WTC11 (cell line): ENCODE measurements at regions not wholly inside any gene's neighbourhood (a gene's known extent, or its start where the extent isn't known, plus 50 kb on each side); places are given as distances from the start of the nearest gene placed in this dataset.

Experiments used
- ATAC-seq: fragments of 200-7000 bp; cut with Tn5 transposase; 2 replicates; pipeline ENCODE4 v1.10.0; 2021; ENCODE audit warnings: mild to moderate bottlenecking, moderate library complexity
- CTCF ChIA-PET: fragments of 300-600 bp; sonication (Branson Sonifier 250); formaldehyde crosslinking; loops from one replicate; lab custom pipeline; 2021; ENCODE audit warnings: antibody characterized with exemption; lab: Charles Lee
- POLR2A ChIA-PET: fragments of 350-600 bp; sonication (Branson Sonifier 250); formaldehyde crosslinking; loops from one replicate; lab custom pipeline; 2021; ENCODE audit warnings: antibody characterized with exemption; lab: Charles Lee
- DNase-seq: peaks from one replicate; pipeline ENCODE4 v3.0.0; 2021; ENCODE audit warnings: low spot score
- H3K27ac Mint-ChIP-seq: 2 replicates; pipeline ENCODE4 v1.8.0; 2021; ENCODE audit warnings: mixed read lengths
- H3K27me3 Mint-ChIP-seq: 2 replicates; pipeline ENCODE4 v1.8.0; 2021; ENCODE audit warnings: low read depth, mild to moderate bottlenecking, moderate library complexity, mixed read lengths
- H3K36me3 Mint-ChIP-seq: 2 replicates; pipeline ENCODE4 v1.8.0; 2021; ENCODE audit warnings: mixed read lengths
- H3K4me1 Mint-ChIP-seq: 2 replicates; pipeline ENCODE4 v1.8.0; 2022; ENCODE audit warnings: mixed read lengths
- H3K4me3 Mint-ChIP-seq: 2 replicates; pipeline ENCODE4 v1.8.0; 2021; ENCODE audit warnings: mild to moderate bottlenecking, moderate library complexity, mixed read lengths
- H3K9me3 Mint-ChIP-seq: 2 replicates; pipeline ENCODE4 v1.8.0; 2021; ENCODE audit warnings: mixed read lengths
- ARID4B ChIP-seq: sonication (generic); formaldehyde crosslinking; IDR thresholded peaks from 2 replicates; pipeline ENCODE4 v1.8.0; 2023; ENCODE audit warnings: missing genetic modification reagents, mild to moderate bottlenecking, borderline replicate concordance
- ESRRA ChIP-seq: sonication (generic); formaldehyde crosslinking; IDR thresholded peaks from 2 replicates; pipeline ENCODE4 v1.8.1; 2022; ENCODE audit warnings: mild to moderate bottlenecking, missing genetic modification reagents, borderline replicate concordance
- FOXJ3 ChIP-seq: sonication (generic); formaldehyde crosslinking; IDR thresholded peaks from 2 replicates; pipeline ENCODE4 v1.9.0; 2021; ENCODE audit warnings: missing genetic modification reagents, mild to moderate bottlenecking, borderline replicate concordance
- FOXK1 ChIP-seq: sonication (generic); formaldehyde crosslinking; IDR thresholded peaks from 2 replicates; pipeline ENCODE4 v1.8.0; 2022; ENCODE audit warnings: mild to moderate bottlenecking, moderate library complexity, missing genetic modification reagents
- FOXP1 ChIP-seq: sonication (generic); formaldehyde crosslinking; IDR thresholded peaks from 2 replicates; pipeline ENCODE4 v1.8.0; 2022; ENCODE audit warnings: missing genetic modification reagents, mild to moderate bottlenecking, moderate library complexity, borderline replicate concordance
- GRHL2 ChIP-seq: fragments of 250-450 bp; sonication (Bioruptor Pico); IDR thresholded peaks from 2 replicates; pipeline ENCODE4 v1.8.0; 2022; ENCODE audit warnings: mild to moderate bottlenecking, moderate library complexity; ENCODE audit not compliant: insufficient replicate concordance, severe bottlenecking
- IRF2 ChIP-seq: sonication (generic); formaldehyde crosslinking; IDR thresholded peaks from 2 replicates; pipeline ENCODE4 v1.8.0; 2022; ENCODE audit warnings: low read depth, missing genetic modification reagents, borderline replicate concordance
- NR3C1 ChIP-seq: sonication (generic); formaldehyde crosslinking; conservative IDR thresholded peaks from 2 replicates; pipeline ENCODE4 v1.8.1; 2023; ENCODE audit warnings: low read depth, mild to moderate bottlenecking, missing genetic modification reagents
- ZBTB43 ChIP-seq: sonication (generic); formaldehyde crosslinking; IDR thresholded peaks from 2 replicates; pipeline ENCODE4 v1.8.1; 2023; ENCODE audit warnings: mild to moderate bottlenecking, missing genetic modification reagents
- ZNF263 ChIP-seq: sonication (generic); formaldehyde crosslinking; IDR thresholded peaks from 2 replicates; pipeline ENCODE4 v1.8.1; 2022; ENCODE audit warnings: low read depth, mild to moderate bottlenecking, moderate library complexity, missing genetic modification reagents
- ZNF532 ChIP-seq: fragments of 250-450 bp; sonication (Bioruptor Pico); IDR thresholded peaks from 2 replicates; pipeline ENCODE4 v1.9.0; 2021; ENCODE audit warnings: mild to moderate bottlenecking, borderline replicate concordance
- TF ChIP-seq, protein P1 (sequence below): sonication (generic); formaldehyde crosslinking; IDR thresholded peaks from 2 replicates; pipeline ENCODE4 v1.8.1; 2023; ENCODE audit warnings: mild to moderate bottlenecking, missing genetic modification reagents, borderline replicate concordance
- TF ChIP-seq, protein P2 (sequence below): sonication (generic); formaldehyde crosslinking; IDR thresholded peaks from 2 replicates; pipeline ENCODE4 v1.8.0; 2023; ENCODE audit warnings: mild to moderate bottlenecking, missing genetic modification reagents
- TF ChIP-seq, protein P3 (sequence below): fragments of 250-450 bp; sonication (Bioruptor Pico); conservative IDR thresholded peaks from 2 replicates; pipeline ENCODE4 v1.9.0; 2021; ENCODE audit warnings: mild to moderate bottlenecking
- TF ChIP-seq, protein P4 (sequence below): sonication (generic); formaldehyde crosslinking; IDR thresholded peaks from 2 replicates; pipeline ENCODE4 v1.8.0; 2022; ENCODE audit warnings: mild to moderate bottlenecking, missing genetic modification reagents
- TF ChIP-seq, protein P5 (sequence below): fragments of 250-450 bp; sonication (Bioruptor Pico); IDR thresholded peaks from 2 replicates; pipeline ENCODE4 v1.9.0; 2021; ENCODE audit warnings: moderate library complexity, mild to moderate bottlenecking, inconsistent platforms, borderline replicate concordance

GRCh38 chr4:181770971-181771370 lies 472.2 kb upstream of the TENM3 start:
- Mint-ChIP-seq H3K36me3 (peaks cover 6% of the 10 kb centered on the region; the same call in 1 of the 2 replicates), H3K4me3 (no peak overlapping the region), H3K9me3 (peaks cover 16% of the 10 kb centered on the region), H3K27ac (no peak overlapping the region), H3K27me3 (no peaks in the 10 kb centered on the region), H3K4me1 (peaks cover 5% of the 10 kb centered on the region; the same call in 1 of the 2 replicates)
- POLR2A ChIA-PET, result no interaction called here
- CTCF ChIA-PET, result no interaction called here
- ATAC-seq (no peak), DNase-seq (no peak)
- TF ChIP-seq FOXJ3 (CRISPR knock-in tag) (no peak), FOXK1 (CRISPR knock-in tag) (no peak), IRF2 (no peak), ARID4B (no peak), ESRRA (CRISPR knock-in tag) (no peak), ZNF263 (CRISPR knock-in tag) (no peak), FOXP1 (no peak), ZNF532 (CRISPR knock-in tag) (no peak), ZBTB43 (CRISPR knock-in tag) (no peak), NR3C1 (CRISPR knock-in tag) (no peak), GRHL2 (CRISPR knock-in tag) (no peak)
- TF ChIP-seq, protein P1, sequence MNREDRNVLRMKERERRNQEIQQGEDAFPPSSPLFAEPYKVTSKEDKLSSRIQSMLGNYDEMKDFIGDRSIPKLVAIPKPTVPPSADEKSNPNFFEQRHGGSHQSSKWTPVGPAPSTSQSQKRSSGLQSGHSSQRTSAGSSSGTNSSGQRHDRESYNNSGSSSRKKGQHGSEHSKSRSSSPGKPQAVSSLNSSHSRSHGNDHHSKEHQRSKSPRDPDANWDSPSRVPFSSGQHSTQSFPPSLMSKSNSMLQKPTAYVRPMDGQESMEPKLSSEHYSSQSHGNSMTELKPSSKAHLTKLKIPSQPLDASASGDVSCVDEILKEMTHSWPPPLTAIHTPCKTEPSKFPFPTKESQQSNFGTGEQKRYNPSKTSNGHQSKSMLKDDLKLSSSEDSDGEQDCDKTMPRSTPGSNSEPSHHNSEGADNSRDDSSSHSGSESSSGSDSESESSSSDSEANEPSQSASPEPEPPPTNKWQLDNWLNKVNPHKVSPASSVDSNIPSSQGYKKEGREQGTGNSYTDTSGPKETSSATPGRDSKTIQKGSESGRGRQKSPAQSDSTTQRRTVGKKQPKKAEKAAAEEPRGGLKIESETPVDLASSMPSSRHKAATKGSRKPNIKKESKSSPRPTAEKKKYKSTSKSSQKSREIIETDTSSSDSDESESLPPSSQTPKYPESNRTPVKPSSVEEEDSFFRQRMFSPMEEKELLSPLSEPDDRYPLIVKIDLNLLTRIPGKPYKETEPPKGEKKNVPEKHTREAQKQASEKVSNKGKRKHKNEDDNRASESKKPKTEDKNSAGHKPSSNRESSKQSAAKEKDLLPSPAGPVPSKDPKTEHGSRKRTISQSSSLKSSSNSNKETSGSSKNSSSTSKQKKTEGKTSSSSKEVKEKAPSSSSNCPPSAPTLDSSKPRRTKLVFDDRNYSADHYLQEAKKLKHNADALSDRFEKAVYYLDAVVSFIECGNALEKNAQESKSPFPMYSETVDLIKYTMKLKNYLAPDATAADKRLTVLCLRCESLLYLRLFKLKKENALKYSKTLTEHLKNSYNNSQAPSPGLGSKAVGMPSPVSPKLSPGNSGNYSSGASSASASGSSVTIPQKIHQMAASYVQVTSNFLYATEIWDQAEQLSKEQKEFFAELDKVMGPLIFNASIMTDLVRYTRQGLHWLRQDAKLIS (CRISPR knock-in tag), result no peak
- TF ChIP-seq, protein P2, sequence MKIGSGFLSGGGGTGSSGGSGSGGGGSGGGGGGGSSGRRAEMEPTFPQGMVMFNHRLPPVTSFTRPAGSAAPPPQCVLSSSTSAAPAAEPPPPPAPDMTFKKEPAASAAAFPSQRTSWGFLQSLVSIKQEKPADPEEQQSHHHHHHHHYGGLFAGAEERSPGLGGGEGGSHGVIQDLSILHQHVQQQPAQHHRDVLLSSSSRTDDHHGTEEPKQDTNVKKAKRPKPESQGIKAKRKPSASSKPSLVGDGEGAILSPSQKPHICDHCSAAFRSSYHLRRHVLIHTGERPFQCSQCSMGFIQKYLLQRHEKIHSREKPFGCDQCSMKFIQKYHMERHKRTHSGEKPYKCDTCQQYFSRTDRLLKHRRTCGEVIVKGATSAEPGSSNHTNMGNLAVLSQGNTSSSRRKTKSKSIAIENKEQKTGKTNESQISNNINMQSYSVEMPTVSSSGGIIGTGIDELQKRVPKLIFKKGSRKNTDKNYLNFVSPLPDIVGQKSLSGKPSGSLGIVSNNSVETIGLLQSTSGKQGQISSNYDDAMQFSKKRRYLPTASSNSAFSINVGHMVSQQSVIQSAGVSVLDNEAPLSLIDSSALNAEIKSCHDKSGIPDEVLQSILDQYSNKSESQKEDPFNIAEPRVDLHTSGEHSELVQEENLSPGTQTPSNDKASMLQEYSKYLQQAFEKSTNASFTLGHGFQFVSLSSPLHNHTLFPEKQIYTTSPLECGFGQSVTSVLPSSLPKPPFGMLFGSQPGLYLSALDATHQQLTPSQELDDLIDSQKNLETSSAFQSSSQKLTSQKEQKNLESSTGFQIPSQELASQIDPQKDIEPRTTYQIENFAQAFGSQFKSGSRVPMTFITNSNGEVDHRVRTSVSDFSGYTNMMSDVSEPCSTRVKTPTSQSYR, result no peak
- TF ChIP-seq, protein P3, sequence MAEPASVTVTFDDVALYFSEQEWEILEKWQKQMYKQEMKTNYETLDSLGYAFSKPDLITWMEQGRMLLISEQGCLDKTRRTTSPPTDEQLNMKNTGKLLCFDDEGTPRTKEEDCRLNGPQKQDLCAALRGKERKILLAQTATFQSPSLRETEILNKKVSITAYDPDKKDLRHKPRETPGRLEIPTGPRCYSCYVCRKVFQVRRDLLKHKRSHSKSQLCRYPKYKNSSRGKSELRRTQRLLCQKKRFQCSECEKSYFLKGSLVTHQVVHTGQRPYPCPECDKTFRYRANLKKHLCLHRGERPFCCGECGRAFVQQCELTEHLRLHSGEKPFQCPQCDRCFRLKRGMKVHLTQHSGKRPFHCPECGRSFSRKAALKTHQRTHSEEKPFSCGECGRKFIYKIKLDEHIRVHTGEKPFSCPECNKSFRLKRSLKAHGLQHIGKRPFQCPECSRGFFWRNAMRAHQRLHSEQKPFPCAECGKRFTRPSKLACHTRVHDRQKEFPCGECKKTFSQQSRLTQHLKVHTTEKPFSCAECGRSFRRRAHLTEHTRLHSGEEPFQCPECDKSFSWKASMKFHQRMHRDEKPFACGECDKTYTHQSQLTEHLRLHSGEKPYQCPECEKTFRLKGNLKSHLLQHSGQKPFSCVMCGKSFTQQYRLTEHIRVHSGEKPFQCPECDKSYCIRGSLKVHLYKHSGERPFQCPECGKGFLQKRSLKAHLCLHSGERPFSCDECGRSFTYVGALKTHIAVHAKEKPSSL (CRISPR knock-in tag), result no peak
- TF ChIP-seq, protein P4, sequence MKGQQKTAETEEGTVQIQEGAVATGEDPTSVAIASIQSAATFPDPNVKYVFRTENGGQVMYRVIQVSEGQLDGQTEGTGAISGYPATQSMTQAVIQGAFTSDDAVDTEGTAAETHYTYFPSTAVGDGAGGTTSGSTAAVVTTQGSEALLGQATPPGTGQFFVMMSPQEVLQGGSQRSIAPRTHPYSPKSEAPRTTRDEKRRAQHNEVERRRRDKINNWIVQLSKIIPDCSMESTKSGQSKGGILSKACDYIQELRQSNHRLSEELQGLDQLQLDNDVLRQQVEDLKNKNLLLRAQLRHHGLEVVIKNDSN (CRISPR knock-in tag), result no peak
- TF ChIP-seq, protein P5, sequence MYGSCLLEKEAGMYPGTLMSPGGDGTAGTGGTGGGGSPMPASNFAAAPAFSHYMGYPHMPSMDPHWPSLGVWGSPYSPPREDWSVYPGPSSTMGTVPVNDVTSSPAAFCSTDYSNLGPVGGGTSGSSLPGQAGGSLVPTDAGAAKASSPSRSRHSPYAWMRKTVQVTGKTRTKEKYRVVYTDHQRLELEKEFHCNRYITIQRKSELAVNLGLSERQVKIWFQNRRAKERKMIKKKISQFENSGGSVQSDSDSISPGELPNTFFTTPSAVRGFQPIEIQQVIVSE (CRISPR knock-in tag), result no peak
